Endothelial cell of umbilical vein (primary cell): ENCODE measurements at regions not wholly inside any gene's neighbourhood (a gene's known extent, or its start where the extent isn't known, plus 50 kb on each side); places are given as distances from the start of the nearest gene placed in this dataset.

ENCODE experiments used
- BruUV-seq: library from RNA; stranded (reverse); fragments of 400-500 nt; replicated peaks from 2 replicates; lab custom pipeline; 2021; lab: Mats Ljungman, UMichigan
- CTCF ChIA-PET: fragments of 300-600, 350-600 bp; sonication (Branson Sonifier 250); formaldehyde crosslinking; loops from one replicate; lab custom pipeline; 2021; ENCODE audit warnings: antibody characterized with exemption, inconsistent platforms; lab: Charles Lee
- POLR2A ChIA-PET: fragments of 300-600, 350-600 bp; sonication (Branson Sonifier 250); formaldehyde crosslinking; loops from one replicate; lab custom pipeline; 2021; ENCODE audit warnings: antibody characterized with exemption, inconsistent platforms; lab: Charles Lee
- DNase-seq: peaks from one replicate; pipeline ENCODE4 v3.0.0-alpha.2; 2011; ENCODE audit warnings: low read depth, low spot score
- FAIRE-seq: peaks from 2 replicates; lab custom pipeline; 2011; peaks lifted over from hg19 to GRCh38; lab: Jason Lieb, UNC
- H2AFZ ChIP-seq: 2 replicates; pipeline ENCODE4 v1.6.0; 2012; ENCODE audit warnings: low read depth, low read length, control low read depth, inconsistent platforms
- H3K27ac ChIP-seq: 2 replicates; pipeline ENCODE4 v1.5.1; 2011; ENCODE audit warnings: low read depth, mild to moderate bottlenecking, control low read depth, low read length, moderate library complexity; ENCODE audit not compliant: insufficient read depth
- H3K27me3 ChIP-seq, 2 experiments: 2 replicates each; pipeline versions ENCODE4 v1.6.0 to v1.6.1; 2011; ENCODE audit warnings: low read length in 2 of 2, mixed read lengths in 1 of 2; ENCODE audit not compliant: control insufficient read depth in 2 of 2, insufficient read depth in 2 of 2
- H3K36me3 ChIP-seq, 2 experiments: 2 replicates in 1 of 2; 3 replicates in 1 of 2; pipeline ENCODE4 v1.5.1; 2011; ENCODE audit warnings: low read length in 2 of 2, mild to moderate bottlenecking in 1 of 2, moderate library complexity in 1 of 2; ENCODE audit not compliant: control insufficient read depth in 2 of 2, insufficient read depth in 2 of 2; ENCODE audit errors: extremely low read depth in 1 of 2
- H3K4me1 ChIP-seq: 3 replicates; pipeline ENCODE4 v1.5.1; 2011; ENCODE audit warnings: mild to moderate bottlenecking, low read length; ENCODE audit not compliant: control insufficient read depth, insufficient read depth; ENCODE audit errors: extremely low read depth
- H3K4me2 ChIP-seq: 2 replicates; pipeline ENCODE4 v1.6.1; 2011; ENCODE audit warnings: low read length, control low read depth, mixed read lengths; ENCODE audit not compliant: insufficient read depth
- H3K4me3 ChIP-seq, 3 experiments: fragments of 200-600 bp in 1 of 3; sonication (generic), shearing (Covaris generic) in 1 of 3; replicated peaks in 1 of 3; 2 replicates each; pipeline ENCODE4 v1.5.1; 2011 to 2016; ENCODE audit warnings: control low read depth in 3 of 3, low read length in 3 of 3, mild to moderate bottlenecking in 2 of 3, inconsistent platforms in 1 of 3, low read depth in 1 of 3, moderate library complexity in 1 of 3; ENCODE audit not compliant: insufficient read depth in 1 of 3
- H3K79me2 ChIP-seq: 2 replicates; pipeline ENCODE4 v1.6.0; 2012; ENCODE audit warnings: low read length, inconsistent platforms; ENCODE audit not compliant: control insufficient read depth, insufficient read depth
- H3K9ac ChIP-seq: replicated peaks from 2 replicates; pipeline ENCODE3; 2011; ENCODE audit warnings: low read length, control low read depth; ENCODE audit not compliant: insufficient read depth; ENCODE audit errors: extremely low read depth
- H3K9me1 ChIP-seq: replicated peaks from 3 replicates; pipeline ENCODE4 v1.6.0; 2011; ENCODE audit warnings: mild to moderate bottlenecking, low read length; ENCODE audit not compliant: control insufficient read depth, insufficient read depth; ENCODE audit errors: extremely low read depth
- H3K9me3 ChIP-seq: replicated peaks from 2 replicates; pipeline ENCODE4 v1.5.1; 2012; ENCODE audit warnings: low read length, inconsistent platforms; ENCODE audit not compliant: control insufficient read depth, insufficient read depth
- H4K20me1 ChIP-seq: replicated peaks from 2 replicates; pipeline ENCODE3; 2011; ENCODE audit warnings: mild to moderate bottlenecking, low read length; ENCODE audit not compliant: control insufficient read depth, insufficient read depth; ENCODE audit errors: extremely low read depth
- CTCF ChIP-seq, 2 donors: IDR thresholded peaks; 1 replicate in 1 of 2; 2 replicates in 1 of 2; pipeline ENCODE4 v1.5.1; 2011; ENCODE audit warnings: low read length in 2 of 2, mild to moderate bottlenecking in 2 of 2, moderate library complexity in 2 of 2, control low read depth in 1 of 2, inconsistent platforms in 1 of 2, low read depth in 1 of 2; ENCODE audit not compliant: insufficient read depth in 1 of 2; ENCODE audit errors: extremely low read depth in 1 of 2
- GATA2 ChIP-seq: IDR thresholded peaks from 2 replicates; pipeline ENCODE4 v1.7.0; 2011; ENCODE audit warnings: low read depth, mild to moderate bottlenecking, moderate library complexity, mixed read lengths, low read length; ENCODE audit not compliant: insufficient read length, insufficient read depth
- MYC ChIP-seq: IDR thresholded peaks from one replicate; pipeline ENCODE4 v1.6.1; 2011; ENCODE audit warnings: mild to moderate bottlenecking, low read depth, low read length
- POLR2AphosphoS5 ChIP-seq: IDR thresholded peaks from 2 replicates; pipeline ENCODE4 v1.6.1; 2012; ENCODE audit warnings: low read depth, mild to moderate bottlenecking, control low read depth, low read length, moderate library complexity; ENCODE audit not compliant: insufficient read depth
- dilution Hi-C: fragments of 300-500 bp; cut with MboI; formaldehyde crosslinking; loops from one replicate; pipeline ENCODE4 v1.15.0; 2019; ENCODE audit warnings: low sequenced_read_pairs; ENCODE audit not compliant: extremely low pct_ligation_motif_present
- intact Hi-C: fragments of 100-400 bp; cut with micrococcal nuclease; formaldehyde crosslinking; loops from one replicate; pipeline ENCODE4 v1.10.0; 2022

- CTCF ChIA-PET, result no interaction called here
- H3K4me3 ChIP-seq, result no peak overlapping the region
- no peak overlapping the region for H3K9ac ChIP-seq
- intact Hi-C loops (loop anchor here (10.0 kb wide), 1 partner anchor 636 kb away; no protein-coding TSS in a partner anchor), dilution Hi-C loops (no loop called here)
- H3K9me1 ChIP-seq, result no peaks in the 10 kb centered on the region
- H3K27ac ChIP-seq, result no peak overlapping the region
- POLR2A ChIA-PET, result no interaction called here
- TF ChIP-seq CTCF (IDR thresholded peaks at IDR 0.05; ENCODE audit: extremely low read depth in 1 of 2, insufficient read depth in 1 of 2, low read depth in 1 of 2, low read length in 2 of 2) (no peak), MYC (no peak), POLR2AphosphoS5 (no peak), GATA2 (no peak)
- H3K27me3 ChIP-seq, result no peaks in the 10 kb centered on the region
- H3K9me3 ChIP-seq, result no peaks in the 10 kb centered on the region
- H2AFZ ChIP-seq, result no peak overlapping the region
- H3K4me2 ChIP-seq, result no peak overlapping the region
- no peaks in the 10 kb centered on the region for H3K4me1 ChIP-seq
- no peaks in the 10 kb centered on the region for H3K36me3 ChIP-seq
- no TSS peak for BruUV-seq
- DNase-seq (no peak), FAIRE-seq (no peak)
- H3K79me2 ChIP-seq, result no peaks in the 10 kb centered on the region
- no peaks in the 10 kb centered on the region for H4K20me1 ChIP-seq
These were observed 599.3 kb upstream of the ZEB2 start for GRCh38 chr2:145119225-145119624.
